GM19193 (cell line): ENCODE measurements at regions not wholly inside any gene's neighbourhood (a gene's known extent, or its start where the extent isn't known, plus 50 kb on each side); places are given as distances from the start of the nearest gene placed in this dataset.

Experiments used
- POLR2A ChIP-seq: IDR thresholded peaks from 4 replicates; pipeline ENCODE4 v1.6.1; 2011; ENCODE audit not compliant: insufficient read depth, insufficient read length; ENCODE audit errors: extremely low read depth

GRCh38 chrX:124190440-124190839, 142.0 kb upstream of the TEX13D start:
- no peak for TF ChIP-seq POLR2A

GRCh38 chrX:124194199-124194598, 138.3 kb upstream of the TEX13D start:
- no peak for TF ChIP-seq POLR2A

- TF ChIP-seq POLR2A = no peak
Measured at GRCh38 chrX:124194901-124195300, 137.6 kb upstream of the TEX13D start.

- TF ChIP-seq POLR2A = no peak
Measured at GRCh38 chrX:124203311-124203710, 129.1 kb upstream of the TEX13D start.

GRCh38 chrX:124208660-124209059, 123.8 kb upstream of the TEX13D start:
- TF ChIP-seq POLR2A = no peak

GRCh38 chrX:124209792-124210576, 122.5 kb upstream of the TEX13D start:
- no peak for TF ChIP-seq POLR2A

- TF ChIP-seq POLR2A = no peak
Measured at GRCh38 chrX:124211312-124211942, 121.0 kb upstream of the TEX13D start.

- no peak for TF ChIP-seq POLR2A
Measured at GRCh38 chrX:124212622-124213021, 119.8 kb upstream of the TEX13D start.

- no peak for TF ChIP-seq POLR2A
Measured at GRCh38 chrX:124215786-124216185, 116.7 kb upstream of the TEX13D start.

GRCh38 chrX:124216396-124217115, 115.9 kb upstream of the TEX13D start:
- TF ChIP-seq POLR2A = no peak

GRCh38 chrX:124217304-124218251, 114.9 kb upstream of the TEX13D start:
- TF ChIP-seq POLR2A = peak; percentile 9

- no peak for TF ChIP-seq POLR2A
Measured at GRCh38 chrX:124223524-124223923, 108.9 kb upstream of the TEX13D start.

GRCh38 chrX:124224528-124224927, 107.9 kb upstream of the TEX13D start:
- TF ChIP-seq POLR2A = no peak

- TF ChIP-seq POLR2A = no peak
Measured at GRCh38 chrX:124226129-124226528, 106.3 kb upstream of the TEX13D start.

GRCh38 chrX:124228849-124229248, 103.6 kb upstream of the TEX13D start:
- TF ChIP-seq POLR2A = no peak

GRCh38 chrX:124229374-124229773, 103.1 kb upstream of the TEX13D start:
- TF ChIP-seq POLR2A = no peak
